ENCODE measurements at regions not wholly inside any gene's neighbourhood (a gene's known extent, or its start where the extent isn't known, plus 50 kb on each side); places are given as distances from the start of the nearest gene placed in this dataset.
"Not testable (repeated sequence)": the region's sequence is repeated elsewhere in the genome, so short reads cannot be mapped to it uniquely, and the experiment has no call there.

- DNase-seq = no peak
Measured at GRCh38 chr2:7609974-7610373, 692.8 kb downstream of the RNF144A start.

- DNase-seq = no peak
Measured at GRCh38 chr2:7611750-7612149, 694.5 kb downstream of the RNF144A start.

- no peak for DNase-seq
Measured at GRCh38 chr2:7612969-7613368, 695.8 kb downstream of the RNF144A start.

- no peak for DNase-seq
Measured at GRCh38 chr2:7613831-7614230, 696.6 kb downstream of the RNF144A start.

- no peak for DNase-seq
Measured at GRCh38 chr2:7618031-7618430, 700.8 kb downstream of the RNF144A start.

GRCh38 chr2:7619203-7619970 is 702.2 kb downstream of the RNF144A start:
- DNase-seq = no peak

GRCh38 chr2:7620255-7620654 is 703.0 kb downstream of the RNF144A start:
- DNase-seq = no peak

- DNase-seq = no peak
Measured at GRCh38 chr2:7621018-7621814, 704.0 kb downstream of the RNF144A start.

- no peak for DNase-seq
Measured at GRCh38 chr2:7625392-7626138, 708.4 kb downstream of the RNF144A start.

- DNase-seq = no peak
Measured at GRCh38 chr2:7626139-7626537, 708.9 kb downstream of the RNF144A start.

- DNase-seq = no peak
Measured at GRCh38 chr2:7627583-7627982, 710.4 kb downstream of the RNF144A start.

GRCh38 chr2:7632420-7632819 is 715.2 kb downstream of the RNF144A start:
- no peak for DNase-seq

GRCh38 chr2:7633566-7634153 is 716.4 kb downstream of the RNF144A start:
- DNase-seq = no peak

GRCh38 chr2:7634409-7634808 is 717.2 kb downstream of the RNF144A start:
- no peak for DNase-seq

GRCh38 chr2:7639476-7639875 is 722.3 kb downstream of the RNF144A start:
- no peak for DNase-seq

GRCh38 chr2:7641272-7641671 is 724.1 kb downstream of the RNF144A start:
- DNase-seq = not testable (repeated sequence)

GRCh38 chr2:7646024-7646423 is 728.8 kb downstream of the RNF144A start:
- no peak for DNase-seq

GRCh38 chr2:7646661-7647060 is 729.4 kb downstream of the RNF144A start:
- no peak for DNase-seq

- DNase-seq = no peak
Measured at GRCh38 chr2:7648221-7648795, 731.1 kb downstream of the RNF144A start.

GRCh38 chr2:7649461-7650228 is 732.4 kb downstream of the RNF144A start:
- DNase-seq = no peak

GRCh38 chr2:7653617-7654016 is 736.4 kb downstream of the RNF144A start:
- DNase-seq = no peak

- DNase-seq = no peak
Measured at GRCh38 chr2:7655629-7656028, 738.4 kb downstream of the RNF144A start.

Data from NCI-H510A (cell line).